Stimulated activated CD4-positive, alpha-beta T cell treated with anti-CD3 and anti-CD28 coated beads, Interleukin-12 subunit alpha, Interleukin-12 subunit beta, amount 100 ng/mL, for 24 hours (primary cell): ENCODE measurements at regions not wholly inside any gene's neighbourhood (a gene's known extent, or its start where the extent isn't known, plus 50 kb on each side); places are given as distances from the start of the nearest gene placed in this dataset.

Source experiments
- DNase-seq, 2 experiments: peaks; one replicate each; pipeline ENCODE4 v3.0.0-alpha.2; 2020; ENCODE audit warnings: low read depth in 2 of 2

- DNase-seq, result no peak
These were observed 546.4 kb downstream of the OMA1 start for GRCh38 chr1:58000116-58000515.

- no peak for DNase-seq
These were observed 550.1 kb downstream of the OMA1 start for GRCh38 chr1:57996400-57996799.

- no peak for DNase-seq
These were observed 555.2 kb downstream of the OMA1 start for GRCh38 chr1:57991289-57991688.

- no peak for DNase-seq
These were observed 556.6 kb downstream of the OMA1 start for GRCh38 chr1:57989877-57990276.

- no peak for DNase-seq
These were observed 559.0 kb downstream of the OMA1 start for GRCh38 chr1:57987523-57987922.

GRCh38 chr1:57986432-57986831 is 560.1 kb downstream of the OMA1 start:
- no peak for DNase-seq

GRCh38 chr1:57984277-57984676 is 560.4 kb upstream of the DAB1 start:
- no peak for DNase-seq

- no peak for DNase-seq
These were observed 559.6 kb upstream of the DAB1 start for GRCh38 chr1:57983441-57983840.

GRCh38 chr1:57982852-57983251 is 559.0 kb upstream of the DAB1 start:
- DNase-seq, result no peak

- no peak for DNase-seq
These were observed 552.4 kb upstream of the DAB1 start for GRCh38 chr1:57976216-57976615.

- DNase-seq, result no peak
These were observed 544.5 kb upstream of the DAB1 start for GRCh38 chr1:57968321-57968720.

- DNase-seq, result no peak
These were observed 543.0 kb upstream of the DAB1 start for GRCh38 chr1:57966751-57967406.

GRCh38 chr1:57966340-57966739 is 542.5 kb upstream of the DAB1 start:
- DNase-seq, result no peak

- no peak for DNase-seq
These were observed 539.7 kb upstream of the DAB1 start for GRCh38 chr1:57963581-57963980.

- no peak for DNase-seq
These were observed 535.8 kb upstream of the DAB1 start for GRCh38 chr1:57959531-57960241.

- DNase-seq, result no peak
These were observed 533.7 kb upstream of the DAB1 start for GRCh38 chr1:57957576-57957975.

- no peak for DNase-seq
These were observed 527.5 kb upstream of the DAB1 start for GRCh38 chr1:57951390-57951789.

GRCh38 chr1:57949168-57949567 is 525.3 kb upstream of the DAB1 start:
- DNase-seq, result no peak

- no peak for DNase-seq
These were observed 523.6 kb upstream of the DAB1 start for GRCh38 chr1:57947471-57947870.

GRCh38 chr1:57945045-57945444 is 521.2 kb upstream of the DAB1 start:
- no peak for DNase-seq

- no peak for DNase-seq
These were observed 519.5 kb upstream of the DAB1 start for GRCh38 chr1:57943365-57943764.

- DNase-seq, result no peak
These were observed 510.9 kb upstream of the DAB1 start for GRCh38 chr1:57934745-57935144.

- DNase-seq, result no peak
These were observed 503.1 kb upstream of the DAB1 start for GRCh38 chr1:57927003-57927402.
